ENCODE measurements at regions not wholly inside any gene's neighbourhood (a gene's known extent, or its start where the extent isn't known, plus 50 kb on each side); places are given as distances from the start of the nearest gene placed in this dataset.

DNA sequence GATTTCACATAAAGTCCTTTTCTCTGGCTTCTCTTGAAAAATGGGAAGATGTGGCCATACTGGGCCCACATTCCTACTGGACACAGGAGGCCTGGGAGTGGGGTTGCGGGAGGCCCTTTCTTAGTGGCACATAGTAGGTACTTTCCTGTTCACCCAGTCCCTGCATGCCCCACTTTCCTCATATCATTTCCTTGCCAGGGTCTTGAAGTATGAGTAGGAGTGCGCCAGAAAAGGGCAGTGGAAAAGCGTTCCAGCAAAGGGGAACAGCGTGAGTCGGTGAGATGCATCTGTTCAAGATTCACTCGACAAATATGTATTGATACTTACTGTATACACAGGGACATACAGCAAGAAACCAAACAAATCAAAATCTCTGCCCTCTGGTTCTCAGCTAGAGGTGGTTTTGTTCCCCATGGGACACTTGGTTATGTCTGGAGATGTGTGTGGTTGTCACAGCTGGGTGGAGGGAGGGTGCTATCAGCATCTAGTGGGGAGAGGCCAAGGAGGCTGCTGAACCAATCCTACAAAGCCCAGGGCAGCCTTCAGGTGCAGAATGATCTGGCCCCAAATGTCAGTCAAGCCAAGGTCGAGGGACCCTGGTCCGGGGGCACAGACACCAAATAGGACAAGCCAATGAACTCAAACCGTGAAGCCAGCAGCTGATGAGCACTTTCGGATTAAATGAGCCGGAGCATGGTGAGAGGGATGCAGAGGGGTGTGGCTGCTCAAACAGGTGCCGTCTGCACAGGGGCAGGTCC, 151.4 kb downstream of the CEBPB start:
- DNase-seq (ENCODE audit: low read depth in 2 of 2), result no peak

- no peak for DNase-seq (ENCODE audit: low read depth in 2 of 2)
Observed at GRCh38 chr20:50342638-50343102, 152.0 kb downstream of the CEBPB start.

DNA sequence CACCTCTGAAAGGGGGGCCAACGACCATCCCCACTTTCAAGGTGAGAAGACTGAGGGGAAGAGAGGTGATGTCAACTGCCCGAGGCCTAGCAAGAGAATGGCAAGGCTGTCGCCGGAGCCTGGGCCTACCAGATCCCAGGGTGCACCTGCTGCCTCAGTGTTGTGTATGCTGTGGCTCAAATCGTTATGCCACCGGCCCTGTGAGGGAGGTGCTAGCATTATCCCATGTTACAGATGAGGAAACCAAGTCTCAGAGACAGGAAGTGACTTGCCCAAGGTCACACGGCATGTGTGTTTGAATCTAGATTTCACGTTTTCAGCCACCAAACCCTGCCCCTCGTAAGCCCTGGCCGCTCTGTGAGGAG, 152.5 kb downstream of the CEBPB start:
- DNase-seq (ENCODE audit: low read depth in 2 of 2), result no peak

DNA sequence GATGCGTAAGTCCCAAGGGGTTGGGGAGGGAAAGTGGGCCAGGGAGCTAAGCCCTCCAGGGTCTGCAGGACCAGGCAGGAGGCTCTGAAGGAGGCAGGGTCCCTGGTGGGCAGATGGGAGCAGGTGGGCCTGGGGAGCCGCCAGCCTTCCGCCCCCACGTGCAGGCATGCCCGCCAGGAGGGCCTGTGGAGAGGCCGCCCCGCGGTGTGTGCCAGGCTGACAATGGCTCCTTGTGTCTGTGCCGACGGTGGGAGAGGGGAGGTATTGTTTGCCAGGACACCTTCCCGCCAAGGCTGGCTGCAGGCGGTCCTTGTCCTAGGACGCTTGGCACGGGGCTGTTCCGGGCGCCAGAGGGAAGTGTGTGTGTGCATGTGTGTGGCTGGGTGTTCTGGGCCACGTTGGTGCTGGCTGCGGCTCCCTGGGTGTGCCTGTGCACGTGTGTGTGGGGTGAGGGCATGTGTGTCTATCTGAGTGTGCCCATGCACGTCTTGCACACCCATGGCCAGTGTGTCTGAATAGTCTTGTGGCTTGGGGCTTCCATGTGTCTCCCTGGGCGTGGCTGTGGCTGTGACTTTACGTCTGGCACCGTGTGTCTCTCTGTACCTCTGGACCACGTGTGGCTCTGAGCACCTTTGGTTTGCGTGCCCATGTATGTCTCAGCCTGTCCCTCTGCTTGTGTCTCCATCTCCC, 153.0 kb downstream of the CEBPB start:
- no peak for DNase-seq (ENCODE audit: low read depth in 2 of 2)

DNA sequence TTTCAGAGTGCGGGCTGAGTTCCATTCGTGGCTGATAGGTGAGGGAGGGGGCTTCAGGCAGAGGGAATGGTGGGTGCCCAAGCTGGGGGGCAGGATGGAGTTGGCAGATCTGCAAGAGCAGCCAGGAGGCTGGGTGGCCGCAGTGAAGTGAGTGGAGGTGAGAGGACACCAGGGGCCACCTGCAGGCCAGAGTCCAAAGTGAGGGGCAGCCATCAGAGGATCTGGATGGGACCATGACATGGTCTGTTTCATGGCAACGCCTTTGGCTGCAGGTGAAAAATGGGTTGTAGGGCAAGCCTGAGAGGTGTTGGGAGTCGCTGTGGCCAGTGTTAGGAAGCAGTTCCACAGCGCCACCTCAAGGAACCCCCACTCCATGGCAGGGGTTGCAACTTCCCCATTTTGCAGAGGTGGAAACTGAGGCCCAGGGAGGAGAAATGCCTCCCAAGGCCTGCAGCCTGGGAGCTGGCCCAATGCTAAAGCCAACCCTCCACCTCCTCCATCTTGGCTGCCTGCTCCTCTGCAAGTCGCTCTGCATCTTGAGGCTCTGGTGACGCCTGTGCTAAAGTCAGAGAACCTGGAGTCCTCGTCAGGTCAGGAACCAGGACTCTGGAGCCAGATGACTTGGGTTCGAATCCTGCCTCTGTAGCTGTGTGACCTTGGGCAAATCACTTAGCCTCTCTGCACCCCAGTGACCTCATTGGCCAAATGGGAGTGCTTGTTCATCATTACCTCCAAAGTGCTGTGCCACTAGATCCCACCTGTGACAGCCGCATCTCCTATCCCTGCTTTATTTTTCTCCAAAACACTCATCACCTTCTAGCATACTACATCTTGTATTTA, 153.8 kb downstream of the CEBPB start:
- no peak for DNase-seq (ENCODE audit: low read depth in 2 of 2)

DNA sequence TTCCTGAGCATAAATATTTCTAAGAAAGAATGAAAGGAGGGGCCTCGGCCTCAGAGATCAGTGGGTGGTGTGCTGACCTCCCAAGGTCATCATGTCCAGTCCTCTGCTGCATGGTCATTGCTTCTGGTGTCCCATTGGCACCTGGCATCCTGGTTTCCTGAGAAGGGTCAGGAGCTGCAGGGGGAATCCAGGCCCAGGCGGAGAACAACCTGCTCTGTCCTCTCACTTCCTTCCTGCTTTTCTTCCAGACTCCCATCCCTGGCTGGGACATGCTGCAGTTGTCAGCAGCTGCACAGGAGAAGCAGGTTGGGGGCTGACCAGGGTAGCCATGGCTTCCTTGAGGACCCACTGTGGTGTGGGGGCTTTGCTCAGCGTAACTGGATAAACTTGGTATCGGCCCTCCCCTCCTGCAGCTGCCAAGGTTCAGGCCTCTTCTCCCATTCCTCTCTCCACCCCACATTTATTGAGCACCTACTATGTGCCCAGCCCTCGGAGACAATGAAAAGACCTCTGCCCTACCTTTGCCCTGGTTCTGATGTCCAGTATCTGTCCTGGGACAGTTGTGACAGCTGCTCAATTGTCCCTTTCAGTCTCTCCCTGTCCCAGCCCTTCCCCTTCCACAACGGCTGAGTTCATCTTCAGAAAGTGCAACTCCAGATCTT, 155.2 kb downstream of the CEBPB start:
- no peak for DNase-seq (ENCODE audit: low read depth in 2 of 2)

DNA sequence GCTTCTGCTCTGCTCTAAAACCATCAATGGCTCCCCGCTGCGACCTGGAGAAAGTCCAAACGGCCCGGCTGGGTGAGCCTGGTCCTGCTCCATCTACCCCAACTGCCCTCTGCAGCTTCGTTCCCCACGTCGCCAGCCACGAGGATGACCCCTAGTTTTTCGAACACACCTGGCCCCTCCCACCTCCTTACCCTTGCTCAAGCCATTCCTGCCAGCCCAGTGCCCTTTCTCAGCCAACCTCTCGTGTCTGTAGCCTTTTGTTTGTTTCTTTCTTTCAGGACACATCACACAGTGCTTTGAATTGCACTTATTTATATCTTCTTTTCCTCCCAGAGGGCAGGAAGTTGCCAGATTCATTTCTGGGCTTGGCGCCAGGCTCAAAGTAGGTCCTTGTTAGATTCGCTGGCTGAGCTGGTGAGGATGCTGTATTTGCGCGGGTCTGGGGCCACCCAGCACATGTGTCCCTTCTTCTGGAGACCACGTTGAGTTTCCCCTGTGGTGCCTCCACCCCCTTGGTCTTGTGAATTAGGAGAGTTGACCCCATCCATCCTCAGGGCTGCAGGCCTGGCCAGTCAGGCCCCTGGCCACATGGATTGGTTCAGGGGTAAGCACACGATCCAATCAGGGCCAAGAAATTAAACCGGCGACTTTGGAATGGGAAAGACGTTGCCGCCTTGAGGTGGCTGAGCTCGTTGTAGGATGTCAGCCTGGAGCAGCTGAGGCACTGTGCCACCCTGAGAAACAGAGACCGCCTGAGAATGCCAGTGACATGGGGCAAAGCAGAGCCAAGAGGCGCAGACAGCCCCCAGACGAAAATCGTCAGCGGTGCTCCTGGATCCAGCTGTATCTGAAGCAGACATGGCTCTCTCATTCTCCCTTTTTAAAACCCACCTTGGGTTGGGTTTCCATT, 156.0 kb downstream of the CEBPB start:
- no peak for DNase-seq (ENCODE audit: low read depth in 2 of 2)

- no peak for DNase-seq (ENCODE audit: low read depth in 2 of 2)
Observed at GRCh38 chr20:50347284-50348063, 156.8 kb downstream of the CEBPB start.

GRCh38 chr20:50348096-50348495, 157.5 kb downstream of the CEBPB start:
- no peak for DNase-seq (ENCODE audit: low read depth in 2 of 2)

GRCh38 chr20:50350510-50351249, 159.5 kb upstream of the PTPN1 start:
- no peak for DNase-seq (ENCODE audit: low read depth in 2 of 2)

GRCh38 chr20:50351541-50351940, 158.6 kb upstream of the PTPN1 start:
- DNase-seq (ENCODE audit: low read depth in 2 of 2), result no peak

DNA sequence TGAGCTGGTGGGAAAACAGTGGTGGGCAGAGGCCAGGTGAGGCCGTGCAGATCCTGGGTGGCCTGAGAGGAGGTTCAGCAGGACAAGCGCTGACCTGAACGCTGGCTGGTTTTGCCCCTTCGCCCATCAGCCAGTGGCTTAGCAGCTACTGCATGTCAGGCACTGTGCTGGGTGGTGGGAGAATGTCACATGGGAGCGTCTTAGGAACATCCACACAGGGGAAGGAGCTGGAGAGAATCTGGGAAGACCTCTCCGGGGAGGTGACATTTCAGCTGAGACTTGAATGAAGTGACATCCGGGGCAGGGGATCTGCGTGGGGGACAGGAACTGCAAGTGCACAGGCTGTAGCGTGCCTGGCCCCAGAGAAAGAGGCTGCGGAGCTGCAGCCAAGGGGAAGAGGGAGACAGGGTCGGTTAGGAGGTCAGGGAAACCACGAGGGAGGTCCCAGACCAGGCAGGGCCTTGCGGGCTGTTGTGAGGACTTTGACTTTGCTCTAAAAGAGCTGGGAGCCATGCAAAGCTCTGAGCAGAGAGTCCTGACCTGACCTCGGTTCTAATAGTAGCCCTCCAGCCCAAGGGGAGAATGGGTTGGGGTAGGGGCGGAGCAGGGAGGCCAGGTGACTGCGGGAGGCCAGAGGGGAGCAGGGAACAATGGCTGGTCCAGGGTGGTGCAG, 156.8 kb upstream of the PTPN1 start:
- no peak for DNase-seq (ENCODE audit: low read depth in 2 of 2)

DNA sequence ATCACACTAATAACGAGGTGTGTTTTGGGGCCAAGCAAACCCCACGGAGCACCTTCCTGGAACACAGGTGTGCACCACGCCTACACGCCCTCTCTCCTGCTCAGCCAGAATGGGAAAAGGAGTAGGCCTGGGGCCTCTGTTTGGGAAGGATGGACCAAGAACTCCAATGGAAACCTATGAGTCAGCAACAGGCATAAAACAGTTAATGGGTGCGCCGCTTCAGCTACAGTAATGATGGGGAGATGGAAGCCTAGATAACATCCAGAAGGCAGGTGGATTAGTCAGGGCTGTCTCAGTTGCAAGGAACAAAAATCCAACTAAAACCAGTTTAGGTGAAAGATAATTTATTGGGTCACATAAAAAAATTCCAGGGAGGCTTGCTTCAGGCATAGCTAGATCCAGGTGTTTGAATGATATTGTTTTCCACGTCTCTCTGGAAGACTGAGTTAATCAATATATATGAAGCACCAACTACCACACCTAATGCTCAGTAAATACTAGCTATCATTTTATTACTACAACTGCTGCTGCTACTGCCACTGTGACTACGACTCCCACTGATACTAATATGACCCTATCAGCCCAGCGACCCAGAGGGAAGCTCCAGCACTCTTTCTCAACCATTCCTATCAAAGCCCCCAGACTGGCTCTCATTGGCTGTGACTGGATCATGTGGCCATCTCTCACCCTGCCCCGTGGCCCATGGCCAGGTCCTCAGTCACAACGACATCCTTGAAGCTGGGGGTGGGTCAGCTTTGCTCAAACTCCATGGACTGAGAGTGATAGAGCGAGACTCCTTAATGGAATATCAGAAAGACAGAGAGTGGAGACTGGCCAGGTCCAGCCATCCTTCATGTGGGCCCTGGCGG, 155.2 kb upstream of the PTPN1 start:
- no peak for DNase-seq (ENCODE audit: low read depth in 2 of 2)

- no peak for DNase-seq (ENCODE audit: low read depth in 2 of 2)
Observed at GRCh38 chr20:50355590-50356524, 154.3 kb upstream of the PTPN1 start.

- DNase-seq (ENCODE audit: low read depth in 2 of 2), result no peak
Observed at GRCh38 chr20:50356525-50356885, 153.7 kb upstream of the PTPN1 start.

GRCh38 chr20:50356962-50357782, 153.0 kb upstream of the PTPN1 start:
- no peak for DNase-seq (ENCODE audit: low read depth in 2 of 2)

Data from stimulated activated CD4-positive, alpha-beta T cell treated with anti-CD3 and anti-CD28 coated beads, Interleukin-1b, Interleukin-23, amount 100 ng/mL, for 1 hour (primary cell).